OCI-LY7 (cell line): ENCODE measurements at regions not wholly inside any gene's neighbourhood (a gene's known extent, or its start where the extent isn't known, plus 50 kb on each side); places are given as distances from the start of the nearest gene placed in this dataset.

ENCODE experiments used
- BruUV-seq: library from RNA; stranded (reverse); fragments of 400-500 nt; replicated peaks from 2 replicates; lab custom pipeline; 2021; lab: Mats Ljungman, UMichigan
- CTCF ChIA-PET: fragments of 300-600 bp; sonication (Branson Sonifier 250); formaldehyde crosslinking; loops from one replicate; lab custom pipeline; 2022; ENCODE audit warnings: antibody characterized with exemption; ENCODE audit not compliant: unreplicated experiment; lab: Charles Lee
- POLR2A ChIA-PET: fragments of 300-600 bp; sonication (Branson Sonifier 250); formaldehyde crosslinking; loops from one replicate; lab custom pipeline; 2022; ENCODE audit warnings: antibody characterized with exemption; lab: Charles Lee
- DNase-seq: peaks from one replicate; pipeline ENCODE4 v3.0.0-alpha.2; 2015; ENCODE audit warnings: low spot score
- H2AFZ ChIP-seq: fragments of 200-600 bp; sonication (generic), shearing (Covaris generic); 2 replicates; pipeline ENCODE4 v1.6.1; 2014; ENCODE audit warnings: mild to moderate bottlenecking, antibody characterized with exemption, low read length, moderate library complexity
- H3K27ac ChIP-seq: fragments of 200-600 bp; sonication (generic); 2 replicates; pipeline ENCODE4 v1.5.1; 2014; ENCODE audit warnings: mixed run types, low read depth, mild to moderate bottlenecking, moderate library complexity, low read length, inconsistent platforms; ENCODE audit not compliant: poor library complexity, severe bottlenecking
- H3K36me3 ChIP-seq: fragments of 200-600 bp; sonication (generic); 2 replicates; pipeline ENCODE4 v1.6.1; 2014; ENCODE audit warnings: mild to moderate bottlenecking, antibody characterized with exemption, low read length, moderate library complexity, mixed read lengths; ENCODE audit not compliant: insufficient read depth
- H3K4me1 ChIP-seq: fragments of 200-600 bp; sonication (generic); 2 replicates; pipeline ENCODE4 v1.5.1; 2014; ENCODE audit warnings: mild to moderate bottlenecking, low read length; ENCODE audit not compliant: insufficient read depth, poor library complexity, severe bottlenecking
- H3K4me2 ChIP-seq: fragments of 200-600 bp; sonication (generic); 2 replicates; pipeline ENCODE4 v1.6.1; 2014; ENCODE audit warnings: mild to moderate bottlenecking, low read length
- H3K4me3 ChIP-seq: fragments of 200-600 bp; sonication (generic); 2 replicates; pipeline ENCODE4 v1.5.1; 2014; ENCODE audit warnings: mild to moderate bottlenecking, low read depth, low read length; ENCODE audit not compliant: poor library complexity, severe bottlenecking
- H3K79me2 ChIP-seq: fragments of 200-600 bp; sonication (generic); 2 replicates; pipeline ENCODE4 v1.6.1; 2016; ENCODE audit warnings: low read depth, mild to moderate bottlenecking, low read length, moderate library complexity, mixed read lengths; ENCODE audit not compliant: insufficient read depth
- H3K9me2 ChIP-seq: fragments of 200-600 bp; sonication (generic); 2 replicates; pipeline ENCODE4 v1.6.1; 2016; ENCODE audit warnings: mild to moderate bottlenecking, low read length, mixed read lengths; ENCODE audit not compliant: insufficient read depth
- H3K9me3 ChIP-seq: fragments of 200-600 bp; sonication (generic); 2 replicates; pipeline ENCODE4 v1.6.1; 2014; ENCODE audit warnings: mild to moderate bottlenecking, mixed run types, low read length, mixed read lengths
- H4K20me1 ChIP-seq: fragments of 200-600 bp; sonication (generic); 2 replicates; pipeline ENCODE4 v1.6.1; 2014; ENCODE audit warnings: mild to moderate bottlenecking, antibody characterized with exemption, low read length, moderate library complexity, mixed read lengths; ENCODE audit not compliant: insufficient read depth
- EZH2phosphoT487 ChIP-seq: fragments of 200-600 bp; sonication (generic); IDR thresholded peaks from 2 replicates; pipeline ENCODE4 v1.6.1; 2018; ENCODE audit warnings: low read depth, borderline replicate concordance, mild to moderate bottlenecking, mixed run types, antibody characterized with exemption, low read length, moderate library complexity, mixed read lengths
- intact Hi-C: fragments of 100-400 bp; cut with micrococcal nuclease; formaldehyde crosslinking; loops from one replicate; pipeline ENCODE4 v1.10.0; 2022; ENCODE audit not compliant: unreplicated experiment
- TF ChIP-seq, protein P1 (sequence below): fragments of 200-600 bp; sonication (generic); conservative IDR thresholded peaks from 2 replicates; pipeline ENCODE4 v1.5.1; 2014; ENCODE audit warnings: mild to moderate bottlenecking, antibody characterized with exemption, low read length, moderate library complexity, mixed read lengths

DNA sequence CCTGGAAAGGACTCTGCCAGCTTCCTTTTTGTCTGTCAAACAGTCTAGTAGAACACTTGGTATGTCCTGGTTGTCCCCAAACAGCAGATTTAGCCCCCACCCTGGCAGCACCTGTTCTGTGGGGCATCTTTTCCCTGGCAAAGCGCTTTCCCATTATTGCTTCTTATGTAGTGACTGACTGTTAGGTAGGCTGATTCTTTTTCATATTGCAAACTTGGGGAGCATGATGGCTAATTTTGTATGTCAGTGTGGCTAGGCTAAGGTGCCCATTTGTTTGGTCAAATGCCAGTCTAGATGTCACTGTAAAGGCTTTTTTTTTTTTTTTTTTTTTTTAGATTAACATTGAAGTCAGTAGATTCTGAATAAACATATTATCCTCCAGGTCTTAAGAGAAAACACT lies 140.2 kb downstream of the MYCN start:
- no peak for DNase-seq
- H4K20me1 ChIP-seq, result no peaks in the 10 kb centered on the region
- intact Hi-C loops, result no loop called here
- no peaks in the 10 kb centered on the region for H3K9me3 ChIP-seq
- H2AFZ ChIP-seq, result no peak overlapping the region
- H3K79me2 ChIP-seq, result no peaks in the 10 kb centered on the region
- H3K4me3 ChIP-seq, result no peak overlapping the region
- no peaks in the 10 kb centered on the region for H3K4me1 ChIP-seq
- POLR2A ChIA-PET, result no interaction called here
- H3K9me2 ChIP-seq, result no peaks in the 10 kb centered on the region
- no peak overlapping the region for H3K27ac ChIP-seq
- H3K36me3 ChIP-seq, result no peaks in the 10 kb centered on the region
- CTCF ChIA-PET, result no interaction called here
- TF ChIP-seq, protein P1, sequence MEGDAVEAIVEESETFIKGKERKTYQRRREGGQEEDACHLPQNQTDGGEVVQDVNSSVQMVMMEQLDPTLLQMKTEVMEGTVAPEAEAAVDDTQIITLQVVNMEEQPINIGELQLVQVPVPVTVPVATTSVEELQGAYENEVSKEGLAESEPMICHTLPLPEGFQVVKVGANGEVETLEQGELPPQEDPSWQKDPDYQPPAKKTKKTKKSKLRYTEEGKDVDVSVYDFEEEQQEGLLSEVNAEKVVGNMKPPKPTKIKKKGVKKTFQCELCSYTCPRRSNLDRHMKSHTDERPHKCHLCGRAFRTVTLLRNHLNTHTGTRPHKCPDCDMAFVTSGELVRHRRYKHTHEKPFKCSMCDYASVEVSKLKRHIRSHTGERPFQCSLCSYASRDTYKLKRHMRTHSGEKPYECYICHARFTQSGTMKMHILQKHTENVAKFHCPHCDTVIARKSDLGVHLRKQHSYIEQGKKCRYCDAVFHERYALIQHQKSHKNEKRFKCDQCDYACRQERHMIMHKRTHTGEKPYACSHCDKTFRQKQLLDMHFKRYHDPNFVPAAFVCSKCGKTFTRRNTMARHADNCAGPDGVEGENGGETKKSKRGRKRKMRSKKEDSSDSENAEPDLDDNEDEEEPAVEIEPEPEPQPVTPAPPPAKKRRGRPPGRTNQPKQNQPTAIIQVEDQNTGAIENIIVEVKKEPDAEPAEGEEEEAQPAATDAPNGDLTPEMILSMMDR, result no peak
- TF ChIP-seq EZH2phosphoT487, result no peak
- no TSS peak for BruUV-seq
- no peak overlapping the region for H3K4me2 ChIP-seq

DNA sequence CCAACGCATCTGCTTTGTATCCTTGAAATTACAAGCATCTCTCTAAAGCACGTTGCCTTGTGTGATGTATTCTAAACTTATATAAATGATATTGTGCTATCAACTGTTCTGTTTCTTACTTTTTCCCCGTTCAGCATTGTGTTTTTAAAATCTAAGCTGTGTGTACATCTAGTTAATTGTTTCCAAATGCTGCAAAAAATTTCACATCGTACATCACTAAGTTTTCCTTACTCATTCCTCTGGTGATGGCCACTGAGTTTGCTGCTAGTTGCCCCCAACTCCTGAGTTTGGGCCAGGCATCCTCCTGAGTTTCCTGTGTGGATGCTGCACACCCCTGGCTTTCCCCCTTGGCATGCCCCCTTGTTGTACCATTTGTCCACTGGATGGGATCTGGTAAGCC lies 139.7 kb downstream of the MYCN start:
- Histone ChIP-seq H2AFZ (no peak overlapping the region), H3K9me3 (no peaks in the 10 kb centered on the region), H3K4me1 (no peaks in the 10 kb centered on the region), H3K36me3 (no peaks in the 10 kb centered on the region), H3K27ac (no peak overlapping the region), H3K9me2 (no peaks in the 10 kb centered on the region), H4K20me1 (no peaks in the 10 kb centered on the region), H3K4me3 (no peak overlapping the region), H3K4me2 (no peak overlapping the region), H3K79me2 (no peaks in the 10 kb centered on the region)
- intact Hi-C loops, result no loop called here
- POLR2A ChIA-PET, result no interaction called here
- CTCF ChIA-PET, result no interaction called here
- no peak for TF ChIP-seq EZH2phosphoT487
- TF ChIP-seq, protein P1, result no peak
- no TSS peak for BruUV-seq
- DNase-seq, result no peak

DNA sequence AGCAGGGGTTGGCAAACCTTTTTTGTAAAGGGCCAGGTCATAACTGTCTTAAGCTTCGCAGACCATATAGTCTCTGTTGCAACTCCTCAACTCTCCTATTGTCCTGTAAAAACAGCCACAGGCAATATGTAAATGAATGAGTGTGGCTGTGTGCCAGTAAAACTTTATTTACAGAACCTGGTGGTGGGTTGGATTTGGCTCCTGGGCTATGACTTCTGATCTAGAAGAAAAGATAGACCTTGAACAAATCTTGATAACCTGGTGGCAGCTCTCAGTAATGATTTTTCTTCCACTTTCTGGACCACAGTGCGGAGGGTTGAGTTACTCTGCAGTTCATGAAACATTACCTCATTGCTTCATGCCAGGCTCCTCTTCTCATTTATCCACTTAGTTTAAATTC lies 139.3 kb downstream of the MYCN start:
- no TSS peak for BruUV-seq
- ChIA-PET CTCF (no interaction called here), POLR2A (no interaction called here)
- no peak for DNase-seq
- Histone ChIP-seq H2AFZ (no peak overlapping the region), H3K9me3 (no peaks in the 10 kb centered on the region), H3K9me2 (no peaks in the 10 kb centered on the region), H3K79me2 (no peaks in the 10 kb centered on the region), H4K20me1 (no peaks in the 10 kb centered on the region), H3K27ac (no peak overlapping the region), H3K36me3 (no peaks in the 10 kb centered on the region), H3K4me1 (no peaks in the 10 kb centered on the region), H3K4me3 (no peak overlapping the region), H3K4me2 (no peak overlapping the region)
- intact Hi-C loops, result no loop called here
- TF ChIP-seq, protein P1, result no peak
- TF ChIP-seq EZH2phosphoT487, result no peak
